Lower leg skin (tissue), 4 donors: ENCODE measurements at regions not wholly inside any gene's neighbourhood (a gene's known extent, or its start where the extent isn't known, plus 50 kb on each side); places are given as distances from the start of the nearest gene placed in this dataset.

Experiments used
- DNase-seq, 2 donors: peaks; one replicate each; pipeline ENCODE4 v3.0.0-alpha.2; 2019; ENCODE audit warnings: low spot score in 2 of 2
- H3K4me3 ChIP-seq: fragments of 200-600 bp; sonication (generic); 2 replicates; pipeline ENCODE4 v1.5.1; 2017; ENCODE audit warnings: mild to moderate bottlenecking, low read depth; ENCODE audit not compliant: poor library complexity, severe bottlenecking
- CTCF ChIP-seq, 3 donors: fragments of 450-650 bp; IDR thresholded peaks; one replicate each; pipeline ENCODE4 v1.5.1; 2016; ENCODE audit warnings: antibody characterized with exemption in 3 of 3, mild to moderate bottlenecking in 3 of 3, moderate library complexity in 2 of 3
- POLR2A ChIP-seq, 2 donors: fragments of 450-650 bp; IDR thresholded peaks; one replicate each; pipeline ENCODE4 v1.6.1; 2016 to 2017; ENCODE audit warnings: antibody characterized with exemption in 2 of 2, mild to moderate bottlenecking in 1 of 2, moderate library complexity in 1 of 2
- WGBS, 2 donors: methylation state at CpG; one replicate each; pipeline ENCODE4 v1.1.5; 2018; 5-methylcytosine and 5-hydroxymethylcytosine counted together
- intact Hi-C: fragments of 100-400 bp; cut with DNase I; formaldehyde crosslinking; loops from one replicate; pipeline ENCODE4 v1.15.0; 2023; ENCODE audit warnings: low total_unique reads

DNA sequence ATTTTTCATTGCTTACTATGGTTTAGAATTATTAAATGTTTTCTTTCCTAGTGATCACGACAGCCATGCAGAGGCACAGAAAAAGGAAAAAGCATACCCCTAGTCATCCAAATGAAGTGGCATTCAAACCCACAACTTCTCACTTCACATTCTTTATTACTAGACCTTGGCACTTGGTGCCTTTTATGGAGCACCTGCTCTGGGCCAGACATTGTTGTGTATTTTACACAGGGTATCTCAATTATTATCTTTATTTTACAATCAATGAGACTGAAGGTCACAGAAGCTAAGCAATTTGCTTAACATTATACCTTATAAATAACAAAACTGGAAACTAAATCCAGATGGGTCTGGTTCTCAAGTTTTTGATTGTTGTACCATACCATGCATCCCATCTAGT, 235.3 kb downstream of the LRATD1 start:
- no peak for DNase-seq
- TF ChIP-seq POLR2A (IDR thresholded peaks at IDR 0.05) (no peak), CTCF (IDR thresholded peaks at IDR 0.05) (no peak)
- WGBS, 2 donors, result 84 to 87% methylated on average over 1 of the region's 1 CpG
- no peak overlapping the region for H3K4me3 ChIP-seq
- intact Hi-C loops, result no loop called here

GRCh38 chr2:14872779-14873325, 240.3 kb downstream of the LRATD1 start:
- no peak for DNase-seq
- TF ChIP-seq CTCF (IDR thresholded peaks at IDR 0.05) (no peak), POLR2A (IDR thresholded peaks at IDR 0.05) (no peak)
- no peak overlapping the region for H3K4me3 ChIP-seq
- intact Hi-C loops, result no loop called here
- WGBS, 2 donors, result 84 to 91% methylated on average over 17 of the region's 17 CpGs

GRCh38 chr2:14881651-14882327, 249.3 kb downstream of the LRATD1 start:
- intact Hi-C loops, result no loop called here
- 48 to 64% methylated on average over 3 of the region's 3 CpGs for WGBS, 2 donors
- H3K4me3 ChIP-seq, result no peak overlapping the region
- TF ChIP-seq POLR2A (IDR thresholded peaks at IDR 0.05), result no peak
- TF ChIP-seq CTCF (IDR thresholded peaks at IDR 0.05), result no peak
- DNase-seq, result no peak

GRCh38 chr2:14884651-14885050, 252.1 kb downstream of the LRATD1 start:
- H3K4me3 ChIP-seq, result no peak overlapping the region
- DNase-seq, result no peak
- TF ChIP-seq CTCF (IDR thresholded peaks at IDR 0.05), result no peak
- TF ChIP-seq POLR2A (IDR thresholded peaks at IDR 0.05), result no peak
- intact Hi-C loops, result no loop called here
- 88 to 90% methylated on average over 2 of the region's 2 CpGs for WGBS, 2 donors

GRCh38 chr2:14891546-14891945, 259.0 kb downstream of the LRATD1 start:
- DNase-seq, result no peak
- no peak overlapping the region for H3K4me3 ChIP-seq
- intact Hi-C loops, result no loop called here
- no peak for TF ChIP-seq CTCF (IDR thresholded peaks at IDR 0.05)
- no peak for TF ChIP-seq POLR2A (IDR thresholded peaks at IDR 0.05)
- 83 to 85% methylated on average over 3 of the region's 3 CpGs for WGBS, 2 donors
